CD4-positive, alpha-beta T cell treated with Interleukin-12 subunit alpha and Interleukin-12 subunit beta, for 1 hour (primary cell): ENCODE measurements at regions not wholly inside any gene's neighbourhood (a gene's known extent, or its start where the extent isn't known, plus 50 kb on each side); places are given as distances from the start of the nearest gene placed in this dataset.
"Not testable (repeated sequence)": the region's sequence is repeated elsewhere in the genome, so short reads cannot be mapped to it uniquely, and the experiment has no call there.

Experiments used
- DNase-seq: peaks from one replicate; pipeline ENCODE4 v3.0.0-alpha.2; 2020

- DNase-seq: peak; percentile 17
Observed at GRCh38 chr14:22383515-22384166, 205.4 kb downstream of the DAD1 start.

GRCh38 chr14:22382955-22383354, 206.1 kb downstream of the DAD1 start:
- no peak for DNase-seq

GRCh38 chr14:22382395-22382794, 206.6 kb downstream of the DAD1 start:
- DNase-seq: no peak

GRCh38 chr14:22381766-22382165, 207.3 kb downstream of the DAD1 start:
- DNase-seq: no peak

- DNase-seq: no peak
Observed at GRCh38 chr14:22381408-22381760, 207.6 kb downstream of the DAD1 start.

GRCh38 chr14:22380571-22381407, 208.2 kb downstream of the DAD1 start:
- no peak for DNase-seq

GRCh38 chr14:22379727-22380126, 209.3 kb downstream of the DAD1 start:
- no peak for DNase-seq

- no peak for DNase-seq
Observed at GRCh38 chr14:22378181-22378580, 210.8 kb downstream of the DAD1 start.

GRCh38 chr14:22375321-22375930, 213.6 kb downstream of the DAD1 start:
- no peak for DNase-seq

- no peak for DNase-seq
Observed at GRCh38 chr14:22370084-22370847, 218.8 kb downstream of the DAD1 start.

GRCh38 chr14:22358726-22359125, 230.3 kb downstream of the DAD1 start:
- no peak for DNase-seq

GRCh38 chr14:22349281-22349680, 239.7 kb downstream of the DAD1 start:
- DNase-seq: not testable (repeated sequence)

- no peak for DNase-seq
Observed at GRCh38 chr14:22344673-22345072, 244.4 kb downstream of the DAD1 start.

- DNase-seq: not testable (repeated sequence)
Observed at GRCh38 chr14:22344209-22344608, 244.8 kb downstream of the DAD1 start.

- DNase-seq: no peak
Observed at GRCh38 chr14:22341049-22341448, 248.0 kb downstream of the DAD1 start.

GRCh38 chr14:22338917-22339715, 249.9 kb downstream of the DAD1 start:
- no peak for DNase-seq

- no peak for DNase-seq
Observed at GRCh38 chr14:22338381-22338780, 250.6 kb downstream of the DAD1 start.

GRCh38 chr14:22337938-22338337, 251.1 kb downstream of the DAD1 start:
- DNase-seq: no peak

GRCh38 chr14:22337521-22337920, 251.5 kb downstream of the DAD1 start:
- no peak for DNase-seq

- no peak for DNase-seq
Observed at GRCh38 chr14:22336031-22336430, 253.0 kb downstream of the DAD1 start.

- no peak for DNase-seq
Observed at GRCh38 chr14:22334627-22335026, 254.4 kb downstream of the DAD1 start.

GRCh38 chr14:22334275-22334577, 254.8 kb downstream of the DAD1 start:
- DNase-seq: no peak
